ENCODE measurements at regions not wholly inside any gene's neighbourhood (a gene's known extent, or its start where the extent isn't known, plus 50 kb on each side); places are given as distances from the start of the nearest gene placed in this dataset.
"Not testable (repeated sequence)": the region's sequence is repeated elsewhere in the genome, so short reads cannot be mapped to it uniquely, and the experiment has no call there.

DNA sequence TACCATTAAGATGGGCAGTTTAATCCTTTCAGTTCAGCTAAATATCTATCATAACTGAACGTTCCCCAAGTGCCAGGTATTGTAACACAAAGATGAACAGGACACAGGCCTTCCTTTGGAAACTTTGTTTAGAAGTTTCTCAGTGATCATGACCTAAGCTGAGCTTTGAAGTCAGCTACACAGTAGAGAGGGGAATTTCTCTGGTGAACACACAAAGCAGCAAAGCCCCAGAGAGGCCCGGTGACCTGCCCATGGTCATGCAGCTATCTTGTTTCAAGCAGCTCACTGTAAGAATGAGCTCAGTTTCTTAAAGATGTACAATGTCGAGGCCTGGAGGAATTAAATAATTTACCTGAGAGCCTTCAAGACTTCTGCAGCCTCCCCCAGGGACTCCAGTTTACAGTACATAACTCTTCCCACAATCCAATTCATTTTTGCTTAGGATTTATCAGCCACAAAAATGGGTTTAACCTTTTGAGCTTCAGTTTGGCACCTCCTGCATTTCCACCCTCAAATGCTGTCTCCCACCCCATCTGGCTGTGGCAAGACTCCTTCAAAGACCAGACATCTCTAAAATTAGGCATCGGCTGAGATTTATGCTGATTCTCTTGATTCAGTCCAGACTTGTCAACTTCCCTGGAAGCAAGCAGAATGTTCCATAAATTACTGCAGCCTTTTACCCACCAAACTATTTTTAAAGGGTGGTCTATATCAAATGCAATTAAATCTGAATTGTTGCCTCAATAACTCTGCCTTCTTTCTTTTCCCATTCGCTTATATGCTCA lies 325.6 kb downstream of the TXNL1 start:
- DNase-seq: no peak

DNA sequence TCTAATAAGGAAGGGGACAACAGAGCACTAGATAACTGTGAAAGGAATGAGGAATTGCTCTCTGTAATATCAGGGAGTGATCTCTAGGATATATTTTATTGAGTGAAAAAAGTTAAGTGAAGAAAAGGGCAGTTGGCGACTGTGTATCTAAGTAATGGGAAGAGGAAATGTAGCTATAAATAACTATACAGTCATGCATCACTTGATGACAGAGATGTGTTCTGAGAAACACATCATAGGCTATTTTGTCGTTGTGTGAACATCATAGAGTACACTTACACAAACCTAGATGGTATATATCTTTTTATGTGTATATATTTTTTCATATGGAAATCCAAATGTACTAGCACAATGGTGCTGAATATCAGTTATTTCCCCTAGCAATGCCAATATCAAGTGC lies 329.3 kb downstream of the TXNL1 start:
- DNase-seq: no peak

DNA sequence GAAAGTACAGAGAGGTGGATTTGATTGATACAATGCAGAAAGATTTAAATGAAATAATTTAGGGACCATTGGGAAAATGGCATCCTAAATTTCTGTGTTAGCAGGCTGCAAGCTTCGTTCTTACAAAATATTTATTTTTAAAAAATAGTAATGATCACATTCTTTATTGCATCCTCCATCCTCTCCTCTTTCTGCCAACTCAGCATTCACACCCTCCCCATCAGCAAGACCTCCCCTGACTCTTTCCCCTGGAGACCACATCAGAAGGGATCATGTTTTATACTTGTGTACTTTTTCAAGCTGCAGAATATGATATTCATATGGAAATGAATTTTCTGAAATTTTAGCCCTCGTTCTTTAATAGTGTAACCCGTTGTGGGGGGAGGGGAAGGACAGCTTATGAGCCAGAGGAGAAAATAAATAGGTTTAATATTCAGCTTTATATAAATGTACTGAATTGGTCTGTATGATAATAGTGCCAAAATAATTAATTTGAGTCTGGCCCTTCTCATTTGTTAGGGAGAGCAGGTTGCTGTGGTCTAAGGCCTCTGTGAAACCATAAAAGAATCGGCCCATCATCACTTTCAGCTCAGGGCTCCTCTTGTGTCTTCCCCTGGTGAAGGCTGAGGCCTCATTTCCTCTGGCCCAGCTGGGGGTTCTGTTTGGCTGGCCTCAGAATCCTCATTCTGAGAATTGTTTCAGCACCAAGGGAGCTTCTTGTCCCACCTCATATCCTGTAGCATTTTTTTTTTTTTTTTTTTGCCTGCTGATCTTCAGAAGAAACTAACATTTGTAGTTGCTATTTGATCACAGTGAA lies 330.8 kb downstream of the TXNL1 start:
- no peak for DNase-seq

DNA sequence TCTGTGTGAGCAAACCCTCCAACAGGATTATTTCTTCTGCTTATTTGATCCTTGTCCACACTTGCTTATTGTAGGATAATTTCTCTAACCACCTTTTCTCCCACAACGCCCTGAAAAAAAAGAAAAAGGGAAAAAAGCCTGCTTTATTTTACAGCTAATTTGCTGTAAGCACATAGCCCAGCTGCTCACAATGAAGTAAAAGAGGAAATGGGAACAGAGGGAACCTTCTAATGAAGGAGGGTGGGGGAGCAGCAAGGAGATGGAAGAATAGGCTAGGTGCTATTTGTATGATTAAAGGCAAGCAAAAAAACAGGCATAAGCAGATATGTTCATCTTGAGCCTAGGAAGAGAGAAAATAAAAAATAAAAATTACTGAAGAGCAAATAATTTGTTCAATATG lies 331.6 kb downstream of the TXNL1 start:
- no peak for DNase-seq

DNA sequence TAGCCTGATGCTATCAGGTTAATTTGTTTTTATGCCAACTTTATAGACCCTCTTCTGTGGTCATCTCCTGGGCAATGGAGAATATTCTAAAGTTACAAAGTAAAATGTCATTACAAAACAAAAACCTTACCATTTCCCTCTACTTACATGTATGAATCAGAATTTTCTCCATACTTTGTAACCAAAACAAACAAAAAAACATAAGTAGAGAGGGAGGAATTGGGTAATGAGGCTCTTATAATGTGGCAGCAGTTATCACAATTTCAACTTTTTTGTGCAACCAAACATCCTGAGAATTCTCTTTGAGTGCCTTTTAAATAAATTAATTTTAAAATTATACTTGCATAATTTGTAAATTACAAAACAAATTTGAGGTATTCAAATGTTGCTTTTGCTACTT lies 332.8 kb downstream of the TXNL1 start:
- DNase-seq: no peak

DNA sequence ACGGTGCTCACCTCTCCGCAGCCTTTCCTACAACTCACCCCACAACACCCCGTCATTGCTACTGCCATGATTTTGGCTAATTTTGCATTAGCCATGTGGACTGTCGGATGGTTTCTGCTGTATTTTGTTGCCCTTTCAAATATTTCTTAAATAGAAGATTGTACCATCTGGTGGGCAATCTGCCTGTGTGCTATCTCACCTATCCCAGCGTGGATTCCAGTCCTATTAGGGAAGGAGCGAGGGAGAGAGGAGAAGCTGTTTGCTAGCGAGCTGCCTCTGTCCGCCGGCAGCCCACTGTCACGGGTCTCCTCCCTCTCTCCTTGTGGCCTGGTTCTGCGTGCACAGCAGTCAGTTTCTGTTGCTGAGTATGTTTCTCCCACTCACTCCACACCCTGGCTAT lies 336.2 kb downstream of the TXNL1 start:
- no peak for DNase-seq

DNA sequence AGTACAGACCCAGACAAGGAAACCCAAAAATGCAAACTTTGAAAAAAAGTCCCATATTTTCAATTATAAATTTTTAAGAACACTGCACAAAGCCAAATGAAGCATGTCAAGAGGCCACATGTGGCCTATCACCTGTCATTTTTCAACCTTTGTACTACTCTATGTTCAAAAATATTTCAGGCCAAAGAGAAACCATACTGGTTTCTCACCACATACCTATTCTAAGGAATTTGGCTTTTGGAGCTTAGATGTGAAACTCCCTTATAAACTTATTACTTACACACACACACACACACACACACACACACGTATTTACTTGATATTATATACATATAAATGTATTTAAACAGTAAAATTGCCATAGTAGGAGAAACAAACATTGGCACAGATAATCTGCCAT lies 338.7 kb downstream of the TXNL1 start:
- no peak for DNase-seq

DNA sequence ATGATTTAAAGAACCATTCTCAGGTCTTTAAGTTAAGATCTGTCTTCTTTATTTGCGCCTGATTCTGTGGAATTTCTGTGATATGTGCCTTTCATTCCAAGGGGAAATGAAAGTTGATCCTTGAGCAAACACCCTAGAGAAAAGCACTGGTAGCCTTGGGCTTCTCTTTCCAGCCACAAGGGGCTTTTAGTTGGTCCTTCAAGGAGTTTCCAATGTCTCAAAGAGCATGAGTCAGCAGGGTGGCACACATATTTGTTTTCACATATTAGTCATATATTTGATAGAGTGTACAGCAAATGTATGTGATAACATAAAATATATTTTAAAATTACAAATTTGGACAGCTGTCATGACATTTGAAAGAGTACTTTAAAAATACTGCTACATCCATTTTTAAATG lies 339.5 kb downstream of the TXNL1 start:
- no peak for DNase-seq

DNA sequence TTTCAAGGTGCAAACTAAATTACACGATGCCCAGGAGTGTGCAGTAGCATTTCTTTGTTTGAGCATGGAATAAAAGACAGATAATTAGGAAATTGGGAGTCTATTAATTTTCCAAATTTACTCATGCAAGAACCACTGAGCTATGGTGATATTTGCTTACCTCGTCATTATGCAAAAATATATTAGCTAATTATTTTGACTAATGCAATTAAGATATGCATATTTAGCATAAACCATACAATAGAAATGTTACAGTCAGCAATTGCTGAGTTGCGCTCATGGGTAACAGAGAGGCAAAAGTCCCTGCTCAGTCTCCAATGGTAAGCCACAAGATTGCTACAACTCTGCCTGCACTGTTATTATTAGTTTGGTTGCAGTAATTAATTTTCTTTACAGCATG lies 342.0 kb downstream of the TXNL1 start:
- DNase-seq: no peak

DNA sequence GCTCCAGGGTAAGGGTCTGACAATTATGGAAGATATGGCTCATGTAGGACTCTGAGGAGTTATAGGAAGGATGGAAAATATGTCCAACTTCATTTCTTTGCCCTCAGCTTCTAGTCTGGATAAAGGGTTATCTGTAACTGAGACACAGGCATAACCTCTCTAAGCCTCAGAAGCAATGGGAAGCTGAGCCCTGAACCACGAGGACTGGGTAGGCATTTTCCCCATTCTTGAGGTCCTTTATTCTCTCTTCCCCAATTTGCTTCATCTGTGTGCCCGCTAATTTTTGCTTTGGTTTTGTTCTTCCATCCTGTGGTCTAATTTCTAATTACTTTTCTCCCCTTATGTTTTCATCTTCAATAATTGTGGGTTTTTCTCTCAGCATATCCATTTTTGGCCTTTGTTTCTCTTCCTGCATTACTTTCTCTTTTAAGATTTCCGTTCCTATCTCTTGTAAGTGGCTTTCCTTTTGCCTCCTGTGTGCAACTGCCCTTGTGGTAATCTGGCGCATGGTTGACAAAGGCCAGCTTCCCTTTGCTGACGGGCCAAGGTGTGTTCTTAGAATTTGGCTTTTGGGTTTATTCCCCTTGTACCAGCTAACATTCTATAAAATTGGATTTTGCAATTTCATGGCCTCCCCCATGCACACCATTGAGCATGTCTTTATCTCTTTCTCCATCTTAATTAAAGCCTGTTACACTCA lies 343.8 kb downstream of the TXNL1 start:
- DNase-seq: no peak

DNA sequence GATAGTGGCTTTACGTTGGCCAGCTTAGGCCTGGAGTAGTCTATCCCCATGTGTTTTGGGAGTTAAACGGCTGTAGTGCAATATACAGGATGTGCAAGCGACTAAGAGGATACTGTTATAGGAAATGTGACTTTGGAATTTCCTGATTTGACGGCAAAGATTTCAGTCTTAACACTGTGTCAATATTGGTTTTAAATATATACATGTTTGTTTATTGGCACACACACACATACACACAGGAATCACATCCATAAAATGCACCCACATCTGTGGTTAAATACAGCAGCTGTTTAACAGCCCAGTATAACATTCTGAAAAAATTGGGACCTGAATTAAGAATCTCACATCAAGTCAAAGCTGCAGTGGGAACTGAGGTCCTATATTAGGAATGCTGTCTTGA lies 347.1 kb downstream of the TXNL1 start:
- DNase-seq: no peak

DNA sequence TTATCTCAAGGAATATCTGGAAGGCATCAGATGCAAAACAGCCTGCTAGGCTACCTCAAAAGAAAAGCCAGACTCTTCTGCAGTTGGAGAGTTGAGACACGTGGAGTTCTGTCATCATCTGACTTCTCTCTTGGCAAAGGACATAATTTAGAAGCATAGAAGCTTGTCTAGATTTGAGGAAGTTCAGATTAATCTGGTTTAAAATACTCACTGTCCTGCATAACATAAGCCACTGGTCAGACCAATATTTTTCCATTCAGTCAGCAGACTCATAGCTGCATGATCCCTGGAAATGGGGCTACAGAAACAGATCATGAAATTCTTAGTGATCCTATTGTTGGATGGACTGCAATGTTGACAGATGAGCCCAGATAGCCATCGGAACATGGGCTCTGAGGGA lies 349.0 kb downstream of the TXNL1 start:
- no peak for DNase-seq

DNA sequence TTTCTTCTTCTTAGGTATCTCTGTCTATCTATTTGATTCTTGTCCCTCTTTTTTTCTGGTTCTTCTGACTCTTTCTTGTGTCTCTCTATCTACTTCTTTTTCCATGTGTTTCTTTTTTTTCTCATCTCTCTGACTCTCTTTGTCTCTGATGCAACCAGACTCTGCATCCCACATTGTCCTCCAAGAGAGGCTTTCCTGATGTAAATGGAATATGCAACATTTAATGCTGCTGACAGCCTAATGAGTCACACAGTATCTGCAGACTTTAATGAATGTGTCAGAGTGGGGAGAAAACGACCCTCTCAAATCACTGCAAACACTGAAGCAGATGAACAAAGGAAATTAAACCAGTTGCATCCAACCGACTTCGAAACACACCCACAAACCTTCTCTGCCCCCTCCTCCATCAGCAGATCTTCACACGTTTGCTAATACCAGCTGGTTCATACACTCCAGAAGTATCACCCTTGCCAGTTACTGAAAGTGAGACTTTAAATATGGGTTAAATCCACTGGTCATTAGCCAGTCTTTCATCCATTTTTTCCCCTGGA lies 351.5 kb downstream of the TXNL1 start:
- DNase-seq: no peak

DNA sequence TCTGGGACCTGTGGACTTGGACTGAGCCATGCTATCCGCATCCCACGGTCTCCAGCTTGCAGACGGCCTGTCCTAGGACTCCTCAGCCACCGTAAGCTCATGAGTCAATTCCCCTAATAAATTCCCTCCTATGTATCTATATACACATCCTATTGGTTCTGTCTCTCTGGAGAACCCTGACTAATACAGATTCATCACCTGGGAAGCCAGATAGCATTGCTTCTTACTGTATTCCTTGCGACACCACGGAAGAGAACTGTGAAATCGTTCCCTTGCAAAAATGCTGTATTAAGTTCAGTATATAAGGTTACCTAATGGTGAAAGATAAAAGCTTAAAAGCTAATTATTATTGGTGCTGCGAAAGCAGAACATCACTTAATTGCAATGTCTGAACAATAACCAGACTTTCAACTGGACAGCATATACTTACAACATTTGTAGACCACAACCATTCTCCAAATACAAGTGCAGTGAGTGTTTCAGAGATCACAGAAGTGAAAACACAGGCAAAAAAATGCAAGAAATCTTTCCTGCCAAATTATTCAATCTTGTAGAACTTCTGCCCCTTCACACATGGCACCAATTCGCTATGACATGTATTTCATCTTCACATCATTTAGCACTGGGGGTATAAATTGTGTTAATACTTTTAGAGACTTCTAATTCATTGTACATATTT lies 352.9 kb downstream of the TXNL1 start:
- no peak for DNase-seq

DNA sequence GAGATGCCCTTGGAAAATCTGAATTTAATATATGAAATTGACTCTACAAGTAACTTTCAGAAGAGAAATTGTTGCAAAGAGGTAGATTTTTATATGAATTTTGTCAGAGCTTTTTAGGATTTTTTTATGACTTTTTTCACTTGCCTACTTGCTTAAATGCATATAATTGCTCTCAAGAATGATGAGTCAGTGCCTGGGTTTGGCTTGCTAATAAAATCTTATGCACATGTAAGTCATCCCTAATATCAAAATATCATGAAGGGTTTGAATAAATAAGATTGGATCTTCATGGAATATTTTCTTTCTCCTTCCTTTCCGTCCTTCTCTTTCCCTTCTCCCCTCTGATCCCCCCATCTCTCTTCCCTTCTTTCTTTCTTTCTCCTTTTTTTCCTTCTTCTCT lies 354.1 kb downstream of the TXNL1 start:
- DNase-seq: no peak

DNA sequence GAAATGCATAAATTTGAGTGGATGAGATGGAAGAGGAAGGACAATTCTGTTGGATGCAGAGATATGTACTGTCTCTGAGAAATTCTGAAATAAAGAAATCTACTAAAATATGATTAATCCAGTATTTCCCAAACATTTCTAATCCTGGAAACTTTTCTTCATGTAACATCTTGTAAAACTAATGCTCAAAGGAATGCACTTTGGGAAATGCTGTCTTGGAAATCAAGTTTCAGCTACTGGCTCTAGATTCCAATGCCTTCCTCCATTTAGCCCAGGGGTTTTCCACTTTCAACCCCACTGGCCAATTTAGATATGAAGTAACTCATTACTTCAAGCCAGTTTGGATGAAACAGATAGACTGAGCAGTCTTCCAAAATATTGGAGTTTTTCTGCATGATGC lies 355.1 kb downstream of the TXNL1 start:
- DNase-seq: no peak

DNA sequence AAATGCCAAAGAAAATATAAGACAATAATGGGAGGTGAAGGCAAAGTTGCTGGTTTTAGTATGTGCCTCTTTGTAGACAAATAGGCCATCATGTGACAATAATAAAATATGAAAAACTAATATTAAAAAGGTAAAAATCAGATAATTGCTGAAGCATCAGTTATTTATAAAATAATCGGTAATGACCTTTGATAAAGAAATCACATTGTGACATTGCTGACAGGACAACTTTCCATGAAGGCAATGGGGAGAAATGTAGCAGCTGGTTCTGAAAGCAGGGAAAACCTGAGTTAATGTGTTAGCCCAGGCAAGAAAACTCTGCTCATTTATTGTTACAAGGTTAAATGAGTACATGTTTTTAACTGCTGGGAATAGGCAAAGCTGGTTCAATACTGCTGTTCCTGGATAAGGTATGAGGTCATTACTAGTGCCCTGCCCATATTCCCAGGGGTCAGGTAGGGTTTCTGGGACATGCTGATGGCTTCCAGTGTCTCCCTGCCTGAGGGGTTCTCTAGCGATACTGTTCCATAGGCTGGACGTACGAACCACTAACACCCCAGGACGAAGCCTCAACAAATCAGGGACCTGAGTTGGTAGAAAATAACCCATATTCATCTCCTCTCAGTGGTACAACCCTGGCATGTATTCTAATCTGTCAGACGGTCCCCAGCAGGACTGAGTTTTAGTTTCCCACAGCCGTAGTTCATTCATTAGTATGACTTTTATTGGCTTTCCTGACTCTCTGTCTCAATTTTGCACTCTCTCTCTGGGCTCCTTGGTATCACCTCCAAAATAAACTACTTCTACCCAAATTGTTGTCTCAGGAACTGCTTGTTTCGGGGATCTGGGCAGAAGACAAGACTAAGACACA lies 355.9 kb downstream of the TXNL1 start:
- no peak for DNase-seq

DNA sequence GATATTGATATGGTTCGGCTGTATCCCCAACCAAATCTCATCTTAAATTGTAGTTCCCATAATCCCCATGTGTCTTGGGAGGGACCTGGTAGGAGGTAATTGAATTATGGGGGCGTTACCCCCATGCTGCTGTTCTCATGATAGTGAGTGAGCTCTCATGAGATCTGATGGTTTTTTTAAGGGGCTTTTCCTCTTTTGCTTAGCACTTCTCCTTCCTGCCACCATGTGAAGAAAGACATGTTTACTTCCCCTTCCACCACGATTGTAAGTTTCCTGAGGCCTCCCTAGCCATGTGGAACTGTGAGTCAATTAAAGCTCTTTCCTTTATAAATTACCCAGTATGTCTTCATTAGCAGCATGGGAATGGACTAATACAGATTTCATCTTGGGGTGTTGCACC lies 358.6 kb downstream of the TXNL1 start:
- not testable (repeated sequence) for DNase-seq

DNA sequence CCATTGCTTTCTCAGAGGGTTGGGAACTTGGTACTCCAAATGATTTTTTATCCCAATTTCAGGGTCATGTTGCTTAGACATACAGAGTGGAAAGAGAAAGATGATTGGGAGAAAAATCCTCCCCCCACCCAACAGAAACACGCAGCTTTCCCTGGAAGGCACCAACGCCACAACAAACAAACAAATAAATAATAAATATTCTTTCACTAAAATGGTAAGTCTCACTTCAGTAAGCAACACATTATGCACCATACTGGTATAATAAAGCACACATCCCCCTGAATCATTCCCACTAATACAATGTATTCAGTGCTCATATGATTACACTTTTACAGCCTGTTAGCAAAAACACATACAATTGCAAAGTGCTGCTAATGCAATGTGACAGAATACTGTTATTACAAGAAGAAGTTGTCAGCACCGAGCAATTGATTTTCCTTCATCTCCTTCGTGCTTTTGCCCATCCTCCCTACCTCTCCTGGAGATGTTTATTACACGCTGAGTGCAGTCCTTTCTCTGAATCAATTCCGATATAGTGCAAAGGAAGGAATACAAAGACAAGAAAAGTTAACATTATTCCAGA lies 359.9 kb downstream of the TXNL1 start:
- no peak for DNase-seq

DNA sequence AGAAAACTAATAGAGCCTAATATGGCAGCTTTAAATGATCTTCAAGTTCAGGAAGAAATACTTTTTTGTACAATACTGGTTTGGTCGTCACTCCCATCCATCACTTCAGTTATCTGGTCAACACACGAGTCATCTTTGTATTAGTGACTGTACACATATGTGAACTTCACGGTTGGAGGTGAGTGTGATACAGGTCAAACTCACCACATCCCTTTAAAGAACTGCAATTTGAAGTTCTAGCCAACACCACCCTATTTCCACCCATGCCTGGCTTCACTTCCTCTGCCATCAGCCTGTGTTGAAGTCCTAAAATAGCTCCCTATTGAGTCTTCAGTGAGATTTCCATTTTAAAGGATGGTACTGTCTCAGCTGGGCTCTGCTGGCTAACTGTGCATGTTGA lies 361.9 kb downstream of the TXNL1 start:
- no peak for DNase-seq

DNA sequence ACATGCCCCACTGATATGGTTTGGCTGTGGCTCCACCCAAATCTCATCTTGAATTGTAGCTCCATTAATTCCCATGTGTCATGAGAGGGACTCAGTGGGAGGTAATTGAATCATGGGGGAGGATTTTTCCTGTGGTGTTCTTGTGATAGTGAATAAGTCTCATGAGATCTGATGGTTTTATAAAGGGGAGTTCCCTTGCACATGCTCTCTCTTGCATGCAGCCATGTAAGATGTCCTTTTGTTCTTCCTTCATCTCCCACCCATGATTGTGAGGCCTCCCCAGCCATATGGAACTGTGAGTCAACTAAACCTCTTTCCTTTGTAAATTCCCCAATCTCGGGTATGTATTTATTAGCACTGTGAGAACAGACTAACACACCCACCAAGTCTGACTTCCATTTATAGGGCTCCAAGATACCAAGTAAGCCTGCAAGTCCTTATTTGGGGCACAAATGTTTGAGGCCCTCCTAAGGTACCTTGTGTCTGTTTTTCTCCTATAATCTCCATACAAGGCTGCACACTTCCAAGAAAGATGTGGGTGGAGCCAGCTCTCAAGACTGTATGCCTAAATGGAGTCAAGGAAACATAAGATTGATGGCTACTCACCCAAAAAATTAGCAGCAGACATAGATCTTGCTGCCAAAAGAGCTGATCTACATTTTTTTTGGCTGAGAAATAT lies 364.7 kb downstream of the TXNL1 start:
- DNase-seq: no peak

All from NCI-H1436 (cell line).